CD1c-positive myeloid dendritic cell (primary cell): ENCODE measurements at regions not wholly inside any gene's neighbourhood (a gene's known extent, or its start where the extent isn't known, plus 50 kb on each side); places are given as distances from the start of the nearest gene placed in this dataset.
"Not testable (repeated sequence)": the region's sequence is repeated elsewhere in the genome, so short reads cannot be mapped to it uniquely, and the experiment has no call there.

Source experiments
- DNase-seq: peaks from one replicate; pipeline ENCODE4 v3.0.0-alpha.2; 2016; ENCODE audit errors: extremely low spot score

DNA sequence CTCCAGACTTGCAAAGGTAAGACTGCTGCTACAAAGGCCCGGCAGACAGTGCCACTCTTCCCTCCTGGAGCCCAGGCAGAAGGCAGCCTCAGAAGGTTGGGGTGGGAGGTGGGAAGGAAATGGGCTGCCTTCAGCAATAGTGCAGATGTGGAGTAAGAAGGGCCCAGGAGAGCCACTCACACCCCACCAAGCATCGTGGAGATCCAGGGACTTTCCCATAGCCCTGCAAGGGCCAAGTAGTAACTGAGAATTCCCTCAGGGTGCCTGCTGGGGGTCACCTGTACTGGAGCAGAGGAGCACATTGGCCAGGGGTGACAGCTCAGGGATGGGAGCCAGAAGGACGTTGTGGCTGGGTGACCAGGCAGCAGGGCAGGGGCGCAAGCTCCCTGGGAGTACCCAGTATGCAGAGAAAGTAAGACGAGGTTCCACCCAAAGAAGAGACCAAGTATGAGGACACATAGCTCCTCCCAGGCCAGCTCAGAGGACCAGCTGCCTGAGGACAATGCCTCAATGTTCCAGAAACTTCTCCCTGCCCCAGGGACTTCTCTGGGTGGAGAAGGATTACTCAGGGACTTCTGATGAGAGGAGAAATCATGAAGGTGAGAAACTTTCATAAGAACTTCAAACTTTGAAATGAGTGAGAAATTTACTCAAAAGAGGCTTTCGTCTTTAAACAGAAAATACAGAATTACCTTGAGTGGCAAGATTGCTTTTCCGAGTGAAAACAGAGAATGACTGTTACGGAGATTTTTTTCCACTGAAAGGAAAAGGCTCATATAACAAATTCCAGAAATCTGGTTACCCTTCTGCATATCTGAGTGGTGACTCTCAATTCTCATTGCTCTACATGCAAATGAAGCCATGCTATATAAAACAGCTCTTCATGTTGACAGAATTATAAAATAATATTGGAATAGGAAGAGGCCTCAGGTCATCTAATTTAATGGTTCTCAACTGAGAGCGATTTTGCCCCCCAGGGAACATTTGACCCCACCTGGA is 87.9 kb upstream of the TRIO start:
- DNase-seq: no peak

DNA sequence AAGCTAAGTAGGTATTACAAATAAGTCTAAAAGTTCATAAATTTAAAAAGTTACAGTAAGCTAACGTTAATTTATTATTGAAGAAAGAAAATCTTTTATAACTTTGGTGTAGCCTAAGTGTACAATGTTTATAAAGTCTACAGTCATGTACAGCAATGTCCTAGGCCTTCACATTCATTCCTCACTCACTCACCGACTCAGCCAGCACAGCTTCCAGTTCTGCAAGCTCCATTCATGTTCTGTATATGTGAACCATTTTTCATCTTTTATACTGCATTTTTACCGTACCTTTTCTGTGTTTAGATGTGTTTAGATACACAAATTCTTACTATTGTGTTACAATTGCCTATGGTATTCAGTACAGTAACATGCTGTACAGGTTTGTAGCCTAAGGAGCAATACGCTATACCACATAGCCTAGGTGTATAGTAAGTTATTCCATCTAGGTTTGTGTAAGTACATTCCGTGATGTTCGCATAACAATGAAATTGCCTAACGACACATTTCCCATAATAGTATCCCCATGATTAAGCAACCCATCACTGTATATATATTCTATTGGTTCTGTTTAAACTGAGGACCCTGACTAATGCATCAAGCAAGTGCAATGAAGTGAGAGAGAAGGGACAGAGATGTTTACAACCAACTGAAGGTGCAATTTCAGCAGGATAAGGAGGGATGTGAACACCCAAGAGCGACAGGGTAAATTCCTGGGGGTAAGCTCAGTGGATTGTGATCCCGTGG is 88.9 kb upstream of the TRIO start:
- DNase-seq: no peak

DNA sequence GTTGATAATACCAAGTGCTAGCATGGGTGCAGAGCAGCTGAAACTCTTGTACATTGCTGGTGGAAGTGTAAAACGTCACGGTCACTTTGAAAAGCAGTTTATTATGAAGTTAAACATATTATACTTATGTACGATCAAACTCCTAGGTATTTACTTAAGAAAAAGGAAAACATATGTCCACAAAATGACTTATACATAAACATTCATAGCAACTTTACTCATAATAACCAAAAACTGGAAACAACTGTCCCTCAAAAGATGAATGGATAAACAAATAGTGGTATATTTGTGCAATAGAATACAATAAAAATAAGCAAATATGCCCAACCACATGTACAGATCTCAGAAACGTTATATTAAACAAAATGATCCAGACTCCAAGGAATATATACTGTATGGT is 92.3 kb upstream of the TRIO start:
- DNase-seq: no peak

DNA sequence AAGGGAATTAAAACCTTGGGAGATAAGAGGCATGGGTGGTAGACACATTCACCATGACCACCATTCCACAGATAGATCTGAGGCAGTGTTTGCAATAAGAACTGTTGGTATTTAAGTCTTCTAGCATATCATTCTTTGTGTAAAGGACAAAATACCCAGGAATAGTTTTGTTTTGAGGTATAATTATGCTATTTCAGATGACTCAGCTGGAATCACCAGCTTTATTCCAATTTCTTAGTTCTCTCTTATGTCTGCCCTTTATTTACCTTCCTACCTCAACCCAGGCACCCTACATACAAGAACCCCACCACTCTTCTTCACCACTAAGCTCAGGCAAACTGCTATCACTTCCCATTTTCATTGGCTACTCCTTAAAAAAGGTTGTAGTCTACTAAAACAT is 94.7 kb upstream of the TRIO start:
- no peak for DNase-seq

DNA sequence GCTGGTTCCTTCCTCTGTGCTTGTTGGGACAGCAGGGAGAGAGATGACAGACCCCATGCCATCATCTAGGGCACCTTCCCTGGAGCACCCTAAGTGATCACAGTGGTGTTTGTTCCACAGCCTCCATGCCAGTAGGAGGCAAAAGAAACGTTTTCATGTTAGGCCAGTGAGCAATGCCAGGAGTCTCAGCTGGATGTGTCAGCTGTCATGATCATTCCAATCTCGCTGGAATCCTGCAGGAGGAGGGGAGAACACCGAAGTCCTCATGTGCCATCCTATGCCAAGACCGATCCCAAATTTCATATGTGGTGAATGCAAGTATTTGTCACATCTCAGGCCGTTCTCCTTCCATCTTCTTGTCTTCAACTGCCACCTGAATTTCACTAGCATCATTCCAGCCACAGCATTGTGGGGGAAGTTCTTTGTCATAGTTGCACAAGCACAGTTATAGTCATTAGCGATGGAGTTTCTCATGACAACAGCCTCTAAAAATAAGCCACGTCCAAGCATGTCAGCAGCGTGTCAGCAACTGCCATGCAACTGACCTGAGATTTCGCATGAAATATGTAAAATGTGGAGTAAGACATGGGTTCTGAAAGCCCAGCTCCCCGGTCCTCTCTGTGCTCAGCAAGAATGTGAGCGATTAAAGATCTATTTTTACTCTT is 97.2 kb upstream of the DNAH5 start:
- DNase-seq: peak; percentile 3

DNA sequence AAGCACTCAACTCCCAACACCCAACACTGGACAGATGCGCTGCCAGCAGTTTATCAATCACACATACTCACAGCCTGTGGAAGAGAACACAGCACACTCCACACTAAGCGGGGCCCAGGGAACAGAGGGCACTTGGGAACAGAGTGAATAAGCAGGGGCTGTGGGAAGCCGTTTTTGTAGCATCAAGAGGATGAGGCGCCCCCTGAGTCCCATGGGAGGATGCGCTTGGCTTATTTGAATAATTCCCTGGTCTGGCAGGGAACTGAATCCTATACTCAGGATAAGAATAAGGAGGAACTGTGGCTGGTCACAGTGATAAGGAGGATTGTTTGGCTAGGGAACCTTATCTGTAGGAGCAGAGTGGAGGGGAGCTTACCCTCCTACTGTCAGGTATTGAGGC is 96.1 kb upstream of the DNAH5 start:
- no peak for DNase-seq

DNA sequence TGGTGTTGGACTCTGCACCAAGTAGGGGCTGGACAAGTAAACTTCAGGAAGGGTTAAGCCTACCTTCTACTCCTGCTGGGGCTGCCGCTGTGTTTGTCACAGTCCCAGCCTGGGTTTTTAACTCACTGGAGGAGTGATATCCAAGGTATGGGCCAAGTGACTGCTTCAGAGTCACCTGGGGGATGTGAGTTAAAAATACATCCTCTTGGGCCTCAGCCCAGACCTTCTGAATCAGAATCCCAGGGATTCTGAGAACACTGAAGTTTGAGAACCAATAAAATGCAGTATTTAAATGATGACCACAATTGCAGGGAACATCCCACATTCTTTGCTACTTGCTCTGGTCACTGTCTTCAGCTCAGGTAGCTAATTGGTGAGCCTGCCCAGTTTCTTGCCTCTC is 95.1 kb upstream of the DNAH5 start:
- DNase-seq: no peak

DNA sequence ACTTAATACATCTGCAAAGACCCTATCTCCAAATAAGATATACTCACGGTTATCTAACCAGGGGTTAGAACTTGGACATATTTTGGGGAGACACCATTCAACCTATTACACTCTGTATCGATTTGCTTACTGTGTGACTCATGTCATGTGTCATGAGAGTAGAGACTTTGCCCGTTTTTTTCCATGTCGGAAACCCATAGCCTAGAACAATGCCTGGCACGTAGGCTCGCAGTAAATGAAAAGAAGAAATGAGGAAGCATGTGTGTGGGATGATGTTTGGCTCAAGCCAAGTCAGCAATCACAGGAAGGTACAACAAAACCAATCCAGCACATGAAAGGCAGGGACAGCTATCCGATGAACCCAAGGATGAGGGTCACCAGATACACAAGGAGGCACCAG is 94.6 kb upstream of the DNAH5 start:
- DNase-seq: no peak

DNA sequence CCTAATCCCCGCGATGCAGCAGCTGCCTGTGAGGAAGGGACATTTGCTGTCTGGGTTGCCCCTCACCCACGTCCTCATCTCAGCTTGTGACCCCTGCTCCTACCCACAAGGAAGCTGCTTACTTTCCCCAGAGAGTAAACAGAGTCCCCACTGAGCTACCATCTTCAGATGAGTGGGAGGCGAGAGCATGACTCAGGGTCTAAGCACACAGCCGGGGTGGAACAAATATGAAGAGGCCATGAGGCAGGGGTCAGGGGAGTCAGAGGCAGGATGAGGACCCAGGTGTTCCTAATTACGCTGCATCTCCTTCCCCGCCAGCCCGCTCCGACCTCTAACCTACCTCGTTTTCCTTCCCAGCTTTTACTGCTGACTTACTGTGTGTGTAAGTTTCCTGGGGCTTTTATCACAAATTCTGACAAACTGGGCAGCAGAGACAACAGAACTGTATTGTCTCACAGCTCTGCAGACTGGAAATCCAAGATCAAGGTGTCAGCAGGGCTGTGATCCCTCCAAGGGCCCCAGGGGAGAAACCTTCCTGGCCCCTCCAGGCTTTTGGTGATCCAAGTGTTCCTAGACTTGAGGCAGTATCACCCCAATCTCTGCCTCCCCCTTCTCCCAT is 94.0 kb upstream of the DNAH5 start:
- no peak for DNase-seq

DNA sequence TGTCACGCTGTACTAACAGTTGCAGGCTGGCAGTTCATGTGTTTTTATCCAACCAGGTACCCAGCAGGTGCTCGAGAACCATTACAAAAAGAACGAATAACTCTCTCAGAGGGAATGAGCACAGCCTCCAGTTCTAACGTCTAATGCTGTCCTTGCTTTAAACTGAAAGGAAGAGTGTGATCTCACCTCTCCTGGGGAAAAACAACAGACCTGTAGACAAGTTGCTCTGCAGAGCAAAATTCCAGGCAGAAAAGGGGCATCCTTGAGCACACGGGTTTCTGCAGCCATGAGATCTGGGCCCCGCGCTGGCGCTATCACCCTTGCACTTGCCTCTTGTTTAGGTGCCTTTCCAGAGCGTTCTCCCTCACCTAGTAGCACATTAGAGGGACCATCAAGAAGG is 92.5 kb upstream of the DNAH5 start:
- no peak for DNase-seq

DNA sequence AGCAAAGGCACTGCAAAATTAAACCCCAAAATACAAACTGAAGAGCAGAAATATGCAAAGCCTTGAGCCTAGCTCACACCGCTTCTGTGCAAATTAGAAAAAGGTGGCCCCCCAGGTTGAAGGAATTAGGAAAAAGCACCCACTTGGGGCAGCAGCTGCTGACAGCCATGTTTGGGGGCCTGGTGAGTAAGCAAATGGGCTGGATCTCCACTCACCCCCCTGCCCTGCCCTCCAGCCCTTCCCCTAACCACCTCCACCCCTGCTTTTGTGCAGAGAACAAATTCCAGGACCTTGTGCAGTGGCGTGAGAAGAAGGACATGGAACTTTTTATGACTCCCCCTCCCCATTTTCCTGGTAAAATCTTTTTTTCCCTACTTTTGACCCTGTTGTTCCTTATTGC is 92.0 kb upstream of the DNAH5 start:
- DNase-seq: no peak

DNA sequence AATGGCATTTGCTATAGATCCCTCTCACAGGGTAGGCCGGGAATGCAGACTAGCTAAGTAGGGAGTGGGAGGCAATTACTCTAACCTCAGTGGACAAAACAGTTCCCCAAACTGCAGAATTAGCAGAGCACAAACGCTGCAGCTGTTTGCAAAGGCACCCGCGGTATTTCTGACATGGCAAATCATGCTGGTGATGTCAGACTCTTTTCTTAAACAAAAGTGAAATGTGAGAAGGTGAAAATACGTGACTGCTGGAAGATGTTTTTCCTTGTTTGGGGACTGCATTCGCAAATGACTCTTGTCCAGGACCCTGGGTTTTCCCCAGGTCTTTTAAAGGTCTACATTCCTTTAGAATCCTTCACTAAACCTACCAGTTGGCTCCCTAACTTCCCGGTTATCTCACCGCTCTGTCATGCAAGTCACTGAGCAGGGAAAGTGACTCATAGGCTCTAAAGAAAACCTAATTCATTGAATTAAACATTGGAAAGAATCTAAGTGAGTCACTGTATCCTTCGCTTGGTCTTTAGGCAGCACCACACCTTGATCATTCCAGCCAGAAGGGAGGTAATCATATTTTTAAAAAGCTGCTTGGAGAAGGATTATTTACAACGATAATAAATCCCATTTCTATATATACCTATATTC is 91.5 kb upstream of the DNAH5 start:
- DNase-seq: peak; percentile 78

DNA sequence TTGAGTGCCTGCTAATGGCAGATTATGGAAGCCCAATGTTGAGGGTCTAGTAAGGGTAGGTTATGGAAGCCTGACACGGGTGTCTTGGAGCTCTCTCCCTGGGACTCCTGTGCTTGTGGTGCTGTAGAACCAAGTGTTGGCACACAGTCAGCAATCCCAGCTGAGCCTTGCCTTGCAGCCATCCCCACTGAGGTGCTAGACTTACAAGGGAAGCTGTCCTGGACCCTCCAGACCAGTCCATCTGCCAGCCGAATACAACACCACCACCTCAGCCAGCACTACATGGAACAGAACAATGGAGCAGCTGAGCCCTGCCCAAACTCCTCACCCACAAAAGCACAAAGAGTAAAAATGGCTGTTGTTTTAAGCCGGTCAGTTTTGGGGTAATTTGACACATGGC is 90.5 kb upstream of the DNAH5 start:
- DNase-seq: no peak

DNA sequence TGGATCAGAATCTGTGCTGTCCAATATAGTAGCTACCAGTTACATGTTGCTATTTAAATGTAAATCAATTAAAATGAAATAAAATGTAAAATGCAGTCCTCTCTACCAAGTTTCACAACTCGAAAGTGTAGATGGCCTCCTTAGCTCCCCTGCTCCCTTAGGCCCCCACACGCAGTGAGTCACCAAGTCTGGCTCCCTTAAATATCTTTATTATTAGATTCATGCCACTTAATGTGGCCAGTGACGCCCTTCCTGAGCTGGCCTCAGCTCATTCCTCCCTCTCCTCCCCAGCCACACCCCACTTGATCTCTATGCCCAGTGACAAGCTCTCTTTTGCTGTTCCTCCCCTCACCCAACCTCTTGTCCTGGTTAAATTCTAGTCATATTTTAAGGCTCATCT is 88.4 kb upstream of the DNAH5 start:
- no peak for DNase-seq

DNA sequence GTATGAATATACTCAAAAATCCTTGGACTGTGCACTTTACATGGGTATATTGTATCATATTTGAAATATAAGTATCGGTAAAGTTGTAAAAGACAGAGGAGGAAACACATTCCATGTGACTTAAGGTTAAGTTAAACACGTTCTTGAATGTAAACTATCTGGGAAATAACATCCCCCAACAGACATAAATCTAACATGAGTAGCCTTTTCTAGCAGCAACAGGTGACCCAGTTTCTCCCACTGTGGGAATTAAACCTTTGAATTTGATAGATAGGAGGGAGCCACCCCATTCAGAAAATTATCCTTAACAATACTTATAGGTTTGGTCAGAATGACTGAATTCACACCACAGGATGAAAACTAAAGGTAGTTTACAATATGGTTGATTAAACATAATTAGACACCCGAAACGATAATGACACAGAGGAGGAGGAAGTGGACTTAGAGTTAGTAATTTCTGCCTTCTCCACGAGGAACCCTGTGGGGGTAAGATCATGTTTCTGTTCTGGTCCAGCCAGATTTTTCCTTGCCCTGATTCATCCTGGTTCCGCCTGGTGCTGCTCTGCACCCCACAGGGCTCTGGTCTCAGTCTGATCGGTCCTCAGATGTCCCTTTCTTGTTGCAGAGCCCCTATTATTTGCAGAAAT is 84.6 kb upstream of the DNAH5 start:
- no peak for DNase-seq

DNA sequence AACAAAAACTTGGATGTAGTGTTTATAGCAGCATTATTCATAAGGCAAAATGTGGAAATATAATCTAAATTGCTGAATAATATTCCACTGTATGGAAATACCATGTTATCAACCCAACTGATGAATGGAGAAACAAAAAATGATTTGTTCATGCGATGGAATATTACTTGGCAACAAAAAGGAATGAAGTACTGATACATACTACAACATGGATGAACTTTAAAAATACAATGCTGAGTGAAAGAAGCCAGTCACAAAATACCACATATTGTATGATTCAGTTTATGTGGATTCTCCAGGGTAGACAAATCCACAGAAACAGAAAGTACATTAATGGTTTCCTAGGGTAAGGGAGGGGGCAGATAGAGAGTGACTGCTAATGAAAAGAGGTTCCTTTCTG is 83.7 kb upstream of the DNAH5 start:
- DNase-seq: no peak

DNA sequence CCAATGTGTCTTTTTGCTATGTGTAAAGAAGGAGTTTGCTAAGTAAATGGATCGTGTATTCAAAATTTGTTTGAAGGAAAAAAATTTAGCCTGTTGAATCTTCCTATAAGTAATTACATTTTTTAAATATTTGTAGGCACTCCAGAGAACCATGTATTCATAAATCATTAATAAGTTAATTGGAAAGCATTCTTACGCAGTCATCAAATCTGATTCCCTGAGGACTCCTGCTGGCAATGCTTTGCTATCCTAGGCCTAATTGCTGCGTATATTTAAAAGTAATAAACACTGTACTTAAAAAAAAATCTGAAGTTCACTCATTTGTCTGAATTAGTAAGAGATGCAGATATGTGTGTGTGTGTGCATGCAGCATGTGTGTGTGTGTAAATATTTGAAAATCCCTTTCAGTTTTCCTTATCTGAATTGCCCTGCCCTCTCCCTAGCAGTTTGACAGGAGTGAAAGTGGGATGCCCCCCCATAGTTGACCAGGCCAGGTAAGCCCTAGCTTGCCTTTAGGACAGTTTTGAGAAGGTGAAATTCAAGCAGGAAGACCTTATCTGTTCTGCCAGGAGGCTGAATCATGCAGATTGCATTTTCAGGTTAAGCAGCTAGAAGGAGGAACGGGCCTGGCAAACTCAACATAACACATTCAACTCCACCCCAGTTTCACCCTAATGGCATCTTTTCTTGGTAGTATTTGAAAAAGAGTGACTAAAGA is 81.2 kb upstream of the DNAH5 start:
- DNase-seq: no peak

DNA sequence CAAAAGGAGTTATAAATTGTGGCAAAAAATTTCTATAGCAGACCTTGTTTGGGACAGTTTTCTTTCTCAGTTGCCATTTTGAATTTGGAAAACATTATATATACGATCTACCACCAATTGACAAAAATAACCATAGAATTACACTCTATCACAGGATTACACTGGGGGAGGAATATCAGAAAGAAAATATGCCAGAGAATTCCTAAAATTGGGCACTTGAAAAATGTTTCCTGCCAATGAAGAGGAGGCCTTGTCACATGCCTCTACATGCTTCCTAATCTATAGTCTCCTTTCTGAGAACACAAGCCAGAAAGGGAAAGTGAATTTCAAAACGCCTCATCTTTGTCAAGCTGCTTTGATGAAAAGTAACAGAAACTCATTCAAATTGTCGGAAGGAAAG is 78.5 kb upstream of the DNAH5 start:
- no peak for DNase-seq

DNA sequence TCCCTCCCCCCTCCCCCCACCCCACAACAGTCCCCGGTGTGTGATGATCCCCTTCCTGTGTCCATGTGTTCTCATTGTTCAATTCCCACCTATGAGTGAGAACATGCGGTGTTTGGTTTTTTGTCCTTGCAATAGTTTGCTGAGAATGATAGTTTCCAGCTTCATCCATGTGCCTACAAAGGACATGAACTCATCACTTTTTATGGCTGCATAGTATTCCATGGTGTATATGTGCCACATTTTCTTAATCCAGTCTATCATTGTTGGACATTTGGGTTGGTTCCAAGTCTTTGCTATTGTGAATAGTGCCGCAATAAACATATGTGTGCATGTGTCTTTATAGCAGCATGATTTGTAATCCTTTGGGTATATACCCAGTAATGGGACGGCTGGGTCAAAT is 76.5 kb upstream of the DNAH5 start:
- DNase-seq: not testable (repeated sequence)

DNA sequence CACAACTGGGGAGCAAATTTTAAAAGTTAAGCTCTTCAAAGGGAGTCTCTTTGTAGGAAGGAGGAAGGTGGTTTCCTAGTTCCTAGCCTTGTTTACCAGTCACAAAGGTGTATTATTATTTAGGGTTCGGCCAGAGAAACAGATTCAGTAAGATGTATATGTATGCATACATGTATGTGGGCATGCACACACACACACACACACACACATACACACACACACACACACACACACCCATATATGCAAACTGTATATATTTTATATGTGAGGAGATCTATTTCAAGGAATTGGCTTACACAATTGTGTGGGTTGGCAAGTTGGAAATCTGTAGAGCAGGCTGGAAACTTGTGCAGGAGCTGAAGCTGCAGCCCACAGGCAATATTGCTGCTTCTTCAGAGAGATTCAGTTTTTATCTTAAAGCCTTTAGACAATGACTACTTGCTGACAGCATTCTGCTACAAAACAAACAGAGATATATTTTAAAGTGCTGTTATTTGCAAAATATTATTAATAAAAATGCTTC is 75.3 kb upstream of the DNAH5 start:
- DNase-seq: no peak
